UCSD-AML1 (cell line): ENCODE measurements at regions not wholly inside any gene's neighbourhood (a gene's known extent, or its start where the extent isn't known, plus 50 kb on each side); places are given as distances from the start of the nearest gene placed in this dataset.

Experiments used
- DNase-seq: peaks from one replicate; lab custom pipeline; 2025; ENCODE audit not compliant: unreplicated experiment; lab: John Stamatoyannopoulos, UW

DNA sequence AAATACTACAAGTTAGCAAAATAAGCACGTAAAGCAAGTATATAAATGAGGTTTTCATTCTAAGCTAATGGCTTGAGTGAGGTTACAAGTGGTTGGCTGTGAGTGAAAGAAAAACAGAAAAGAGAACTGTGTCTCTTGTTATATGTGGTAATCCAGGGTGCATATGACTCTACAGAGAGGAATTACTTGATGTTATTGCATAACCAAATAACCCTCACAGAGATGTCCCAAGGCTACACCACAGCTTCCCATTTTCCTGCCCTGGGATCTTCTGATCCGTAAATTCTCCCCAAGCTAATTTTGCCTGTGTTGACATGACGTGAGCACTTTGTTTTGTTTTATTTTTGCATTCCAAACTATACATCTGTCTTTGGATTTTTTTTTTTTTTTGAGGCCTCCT is 470.0 kb upstream of the INTU start:
- no peak for DNase-seq

DNA sequence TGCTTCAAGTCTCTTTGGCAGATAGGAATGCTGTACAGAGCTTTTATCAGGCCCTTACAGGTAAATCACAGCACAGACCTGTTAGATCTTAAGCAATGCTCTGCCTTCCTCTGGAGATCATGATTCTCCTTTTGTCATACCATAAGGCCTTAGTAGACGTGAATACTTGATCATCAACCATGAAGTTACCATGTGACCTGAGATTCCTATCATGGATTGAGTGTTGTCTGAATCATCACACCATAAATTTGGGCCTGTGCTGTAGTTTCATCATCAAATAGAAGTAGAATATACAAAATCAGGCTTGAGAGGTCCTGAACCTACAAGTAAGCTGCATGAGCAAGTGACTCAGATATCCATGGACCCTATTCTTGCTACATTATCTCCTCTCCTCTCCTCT is 466.8 kb upstream of the INTU start:
- DNase-seq: no peak

DNA sequence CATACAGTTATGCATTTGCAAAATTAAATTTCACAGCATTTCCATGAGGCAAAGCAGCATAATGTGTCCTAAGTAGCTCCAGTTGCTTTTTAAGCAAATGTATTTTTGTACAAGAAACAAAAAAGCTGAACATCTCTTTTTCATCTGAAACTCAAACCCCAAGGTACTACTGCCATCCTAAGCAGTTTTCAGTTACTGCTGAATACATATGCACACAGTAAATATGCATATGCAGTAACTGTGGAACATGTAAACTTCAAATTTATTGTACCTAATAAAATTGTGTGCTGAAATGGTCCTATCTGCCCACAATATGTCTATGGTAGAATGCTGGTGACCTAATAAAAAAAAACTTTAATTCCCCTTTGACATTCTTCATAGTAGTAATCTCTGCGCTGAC is 458.6 kb upstream of the INTU start:
- DNase-seq: no peak

DNA sequence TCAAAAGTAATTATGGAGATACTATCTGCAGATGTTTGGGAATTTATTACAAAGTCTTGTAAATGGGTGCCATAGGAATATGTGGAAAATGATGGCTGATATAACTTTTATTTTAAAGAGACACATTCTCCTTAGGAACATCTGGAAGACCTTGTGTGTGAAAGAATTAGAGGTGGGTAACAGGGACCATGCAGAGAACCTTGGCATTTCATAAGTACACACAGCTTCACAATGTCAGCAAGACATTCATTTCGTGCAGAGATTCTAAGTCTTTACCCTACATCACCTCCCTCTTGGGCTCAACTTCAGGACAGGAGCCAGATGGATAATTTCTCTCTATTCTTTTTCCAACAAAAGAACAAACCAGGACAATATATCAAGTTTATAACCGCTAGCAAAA is 458.1 kb upstream of the INTU start:
- DNase-seq: no peak

DNA sequence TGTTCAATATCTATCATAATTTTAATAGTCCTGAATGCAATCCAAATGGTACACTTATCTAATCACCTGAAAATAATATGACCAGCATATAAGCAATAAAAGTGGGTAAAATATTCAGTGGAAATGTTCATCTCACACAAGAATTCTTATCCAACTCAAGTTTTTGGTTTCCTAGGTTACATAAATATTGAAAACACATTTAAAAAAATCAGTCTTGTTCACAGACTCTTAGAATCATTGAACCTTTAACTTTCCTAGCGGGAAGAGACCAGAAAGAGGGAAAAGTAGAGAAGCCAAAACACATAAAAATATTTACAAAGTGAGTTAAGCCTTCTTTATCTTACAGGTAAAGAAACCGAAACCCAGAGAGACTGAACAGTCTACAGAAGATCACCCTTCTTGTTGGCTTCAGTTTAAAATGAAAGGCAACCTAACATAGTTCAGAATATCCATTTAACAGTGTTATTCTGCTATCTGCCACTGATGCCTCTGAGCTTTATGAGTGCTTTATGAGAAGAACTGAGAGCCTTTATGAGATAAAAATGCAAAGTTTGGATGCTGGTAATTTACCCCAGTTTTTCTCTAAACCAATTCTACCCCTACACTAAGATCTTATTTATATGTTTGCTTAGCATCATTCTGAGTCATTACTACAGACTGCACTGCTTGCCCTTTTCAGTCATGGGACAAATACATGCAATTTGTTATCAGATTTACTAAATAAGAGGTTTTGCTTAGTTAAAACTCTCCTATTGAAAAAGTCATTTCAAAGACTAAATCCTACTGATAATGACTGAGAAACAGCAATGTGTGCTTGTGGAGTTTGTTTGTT is 453.3 kb upstream of the INTU start:
- no peak for DNase-seq

DNA sequence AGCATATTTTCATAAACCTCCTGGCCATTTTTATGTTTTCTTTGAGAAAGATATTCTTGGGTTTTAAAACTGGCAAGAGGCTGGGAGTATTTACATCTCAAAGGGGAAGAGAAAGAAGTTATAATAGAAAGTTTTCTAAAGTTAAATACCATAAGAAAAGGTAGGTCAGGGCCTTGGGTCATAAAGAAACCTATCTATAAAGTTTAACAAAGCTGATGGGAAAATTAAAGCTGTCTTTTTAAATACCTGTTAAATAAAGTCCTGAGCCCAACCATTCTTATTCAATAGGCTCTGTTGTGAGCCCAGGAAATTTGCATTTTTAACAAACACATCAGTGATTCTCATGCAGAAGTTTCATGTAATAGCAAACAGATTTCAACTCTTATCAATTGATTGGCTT is 451.8 kb upstream of the INTU start:
- DNase-seq: no peak

DNA sequence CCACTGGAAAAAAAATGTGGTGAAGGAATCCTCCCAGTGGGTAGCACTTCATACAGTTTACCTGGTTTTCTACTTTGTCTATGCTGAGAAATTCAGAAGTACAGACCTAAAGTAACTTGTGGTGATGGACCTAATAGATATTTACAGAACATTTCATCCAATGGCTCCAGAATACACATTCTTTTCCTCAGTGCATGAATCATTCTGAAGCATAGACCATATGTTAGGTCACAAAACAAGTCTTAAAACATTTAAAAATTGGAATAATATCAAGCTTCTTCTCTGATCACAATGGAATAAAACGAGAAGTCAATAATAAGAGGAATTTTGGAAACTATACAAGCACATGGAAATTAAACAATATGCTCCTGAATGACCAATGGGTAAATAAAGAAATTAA is 450.1 kb upstream of the INTU start:
- no peak for DNase-seq

DNA sequence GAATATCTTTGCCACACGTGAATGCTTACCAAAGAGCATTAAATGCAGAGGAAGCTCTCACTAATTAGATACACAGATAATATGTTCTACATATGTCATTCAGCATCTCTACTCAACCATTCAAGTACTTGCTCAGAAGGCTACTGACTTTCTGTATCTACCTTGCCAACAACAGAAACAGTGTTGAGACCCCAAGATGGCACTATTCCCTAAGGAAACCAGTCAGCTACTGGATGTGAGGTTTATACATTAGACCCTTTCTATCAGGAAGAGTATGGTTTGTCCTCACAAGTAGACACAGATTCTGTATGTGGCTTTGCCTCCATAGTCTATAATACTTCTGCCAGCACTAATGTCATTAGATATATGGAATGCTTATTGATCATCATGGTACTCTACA is 443.9 kb upstream of the INTU start:
- DNase-seq: no peak

DNA sequence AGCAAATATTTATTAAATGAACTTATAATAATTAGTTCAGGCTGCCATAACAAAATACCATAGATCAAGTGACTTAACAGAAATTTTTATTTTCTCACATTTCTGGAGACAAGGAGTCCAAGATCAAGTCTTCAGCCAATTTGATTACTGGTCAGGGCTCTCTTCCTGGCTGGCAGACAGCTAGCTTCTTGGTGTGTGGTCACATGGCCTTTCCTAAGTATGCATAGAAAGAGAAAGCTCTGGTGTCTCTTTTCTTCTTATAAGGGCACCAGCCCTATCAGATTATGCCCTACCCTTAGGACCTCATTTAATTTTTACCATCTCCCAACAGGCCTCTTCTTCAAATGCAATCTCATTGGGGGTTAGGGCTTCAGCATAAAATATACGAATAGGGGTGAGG is 438.5 kb upstream of the INTU start:
- DNase-seq: no peak

DNA sequence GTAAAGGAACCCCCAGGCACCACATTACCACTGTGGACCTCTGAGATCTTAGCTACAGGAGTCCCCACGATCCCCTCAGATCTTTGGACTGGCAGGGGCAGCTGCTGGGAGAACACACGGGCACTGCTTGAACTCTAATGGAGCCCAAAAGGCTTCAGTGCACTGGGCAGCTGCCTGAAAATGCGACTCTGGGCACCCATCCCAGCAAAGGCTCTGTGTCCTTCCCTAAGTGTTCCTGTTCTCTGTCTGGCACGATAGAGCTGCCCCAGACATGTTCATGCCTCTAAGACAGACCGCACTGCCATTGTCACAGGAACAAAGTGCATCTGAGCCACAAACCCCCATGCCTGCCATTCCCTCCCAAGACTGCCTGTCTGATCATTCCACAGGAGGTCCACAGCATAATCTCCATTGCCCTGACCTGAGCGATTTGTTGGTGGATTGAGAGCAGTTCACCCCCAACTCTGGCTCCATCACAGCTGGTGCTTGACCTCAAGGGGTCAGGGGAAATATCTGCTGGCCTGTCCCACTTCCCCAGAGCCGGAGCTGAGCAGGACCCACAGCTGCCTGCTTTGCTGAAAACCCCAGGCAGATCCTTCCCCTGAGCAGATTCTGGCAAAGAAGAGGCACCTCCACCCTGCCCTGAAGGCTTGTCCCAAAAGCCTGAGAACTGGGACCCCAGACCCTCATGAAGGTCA is 436.0 kb upstream of the INTU start:
- no peak for DNase-seq

DNA sequence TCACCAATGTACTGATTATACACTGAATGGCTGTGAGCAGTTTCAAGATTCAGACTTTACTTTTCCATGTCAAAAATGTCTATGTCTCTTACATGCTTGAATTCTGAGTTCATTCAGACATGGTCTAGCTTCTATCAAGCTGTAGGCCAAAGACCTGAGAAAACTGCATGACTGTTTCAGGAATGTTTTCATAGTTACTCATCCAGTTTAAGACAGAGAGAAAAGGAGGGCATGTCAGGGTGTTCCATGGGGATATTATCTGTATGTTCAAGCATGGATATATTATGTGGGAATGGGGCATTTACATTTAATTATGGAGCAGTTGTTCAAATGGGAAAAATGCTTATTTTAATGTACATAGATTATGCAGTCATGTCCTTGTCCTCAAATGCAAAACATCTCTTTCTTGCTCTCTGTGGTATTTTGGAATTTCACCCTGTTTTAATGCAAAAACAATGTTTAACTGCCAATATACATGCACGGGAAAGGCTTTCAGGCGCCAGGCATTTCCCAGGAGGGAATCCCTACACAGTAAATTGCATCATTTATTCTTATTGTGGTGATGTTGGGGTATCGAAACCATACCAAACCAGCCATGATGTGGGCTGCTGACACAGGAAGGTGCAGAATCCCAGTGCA is 429.1 kb upstream of the INTU start:
- no peak for DNase-seq

DNA sequence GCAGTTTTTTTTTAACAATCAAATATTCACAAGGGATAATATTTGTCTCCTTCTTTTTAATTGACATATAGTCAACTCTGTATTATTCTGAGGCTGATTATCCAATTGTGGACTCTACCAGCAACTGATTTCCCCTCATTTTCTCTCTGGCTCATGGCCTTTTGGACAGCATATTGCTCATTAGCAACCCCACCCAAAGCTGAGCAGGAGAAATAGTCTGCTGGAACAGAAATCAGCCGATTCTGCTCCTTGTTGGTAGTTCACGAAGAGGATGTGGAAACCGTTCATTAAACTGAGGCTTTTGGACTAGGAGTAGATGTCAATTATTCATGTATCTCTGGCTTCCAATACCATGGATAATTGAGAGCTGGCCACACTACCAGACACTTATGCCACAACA is 428.4 kb upstream of the INTU start:
- no peak for DNase-seq

DNA sequence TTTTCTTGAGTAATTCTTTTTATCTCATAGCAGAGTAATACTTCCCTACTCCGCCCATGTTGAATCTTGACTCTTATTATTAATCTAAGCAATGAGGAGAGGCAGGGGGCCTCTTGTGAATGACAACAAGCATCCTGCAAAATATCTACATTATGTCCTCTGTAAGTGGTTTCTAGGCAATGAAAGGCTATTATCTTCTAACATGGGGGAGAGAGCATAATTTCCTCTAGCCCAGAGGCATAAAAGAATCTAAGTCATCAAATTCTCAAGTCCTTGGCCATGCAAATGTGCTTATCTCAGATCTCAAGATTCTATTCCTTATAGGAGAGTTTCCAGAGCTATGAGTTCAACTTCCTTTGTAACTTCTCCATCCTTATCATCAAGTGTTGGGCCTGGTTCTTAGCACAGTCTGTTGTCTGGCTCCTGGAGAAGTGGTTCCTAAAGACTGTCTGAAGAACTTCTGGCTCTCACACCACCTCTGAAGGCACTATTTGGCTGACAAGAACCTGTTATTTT is 423.1 kb upstream of the INTU start:
- DNase-seq: no peak

DNA sequence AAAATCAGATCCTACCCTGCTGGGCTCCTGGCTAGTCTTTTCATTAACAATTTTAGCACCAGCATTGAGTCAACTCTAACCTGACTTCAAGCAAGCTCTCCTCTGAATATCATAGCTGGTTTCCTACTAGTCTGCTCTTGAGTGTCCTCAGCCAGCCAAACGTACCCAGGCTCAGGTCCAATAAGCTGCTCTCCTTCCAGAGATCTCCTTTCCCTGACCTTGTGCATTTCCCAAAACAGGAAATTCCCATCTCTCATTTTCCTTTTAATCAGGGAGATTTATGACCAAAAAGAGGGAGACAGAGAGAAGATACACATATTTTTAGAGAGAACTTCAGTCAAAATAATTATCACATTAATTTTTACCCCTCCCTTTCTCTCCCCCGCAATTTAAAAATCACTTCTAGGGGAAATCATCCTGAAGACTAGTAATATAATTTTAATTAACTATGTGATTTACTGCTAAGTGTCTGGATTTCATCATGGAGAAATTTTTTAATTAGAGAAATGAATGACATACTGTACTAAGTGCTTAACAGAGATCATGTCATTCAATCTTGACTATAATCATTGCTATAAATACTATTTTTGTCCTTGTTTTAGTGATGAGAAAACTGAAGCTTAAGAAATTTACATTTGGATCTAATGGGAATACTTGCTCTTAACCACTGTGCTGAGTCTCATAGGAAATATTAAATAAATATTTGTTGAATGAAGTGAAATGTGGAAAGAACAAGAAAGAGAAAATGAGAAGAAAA is 421.7 kb upstream of the INTU start:
- DNase-seq: no peak

DNA sequence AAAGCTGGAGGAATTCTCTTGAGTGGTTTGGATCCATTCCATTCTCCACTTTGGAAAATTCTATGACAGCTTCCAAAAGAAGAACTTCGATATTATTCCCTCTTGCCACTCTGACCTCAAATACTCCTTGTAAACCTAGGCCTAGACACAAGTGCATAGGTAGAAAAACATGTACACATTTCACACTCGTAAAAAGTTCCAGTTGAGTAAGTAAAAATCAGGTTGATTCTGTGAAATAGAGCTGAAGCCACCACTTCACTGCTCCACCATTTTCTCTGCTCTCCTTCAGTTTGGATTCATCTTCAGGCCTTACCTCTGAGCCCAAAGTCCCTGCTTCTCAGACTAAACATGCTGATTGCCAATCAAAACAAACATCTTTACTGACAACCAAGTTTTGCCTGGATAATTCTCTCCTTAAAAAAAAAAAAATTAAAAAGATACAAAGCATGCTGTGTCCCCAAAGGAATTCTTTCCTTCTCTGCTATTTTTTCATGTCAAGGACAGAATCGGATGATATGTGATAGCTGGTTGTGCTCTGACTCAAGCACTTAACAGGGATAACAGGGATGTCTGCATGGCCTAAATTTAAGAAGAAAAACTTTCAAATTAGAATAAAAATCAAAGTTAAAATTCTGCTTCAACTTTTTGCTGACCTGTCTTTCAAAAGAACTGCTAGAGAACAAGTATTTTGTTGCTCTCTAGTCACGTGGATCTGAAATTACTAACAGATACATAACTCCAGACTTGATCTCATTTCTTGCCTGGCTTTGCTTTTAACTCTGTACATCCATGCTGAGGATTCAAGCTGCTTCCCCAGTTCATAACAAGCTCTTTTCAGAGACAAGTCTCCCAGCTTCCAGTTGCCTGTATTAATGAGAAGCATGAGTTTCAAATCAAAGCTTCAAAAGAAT is 420.9 kb upstream of the INTU start:
- no peak for DNase-seq

DNA sequence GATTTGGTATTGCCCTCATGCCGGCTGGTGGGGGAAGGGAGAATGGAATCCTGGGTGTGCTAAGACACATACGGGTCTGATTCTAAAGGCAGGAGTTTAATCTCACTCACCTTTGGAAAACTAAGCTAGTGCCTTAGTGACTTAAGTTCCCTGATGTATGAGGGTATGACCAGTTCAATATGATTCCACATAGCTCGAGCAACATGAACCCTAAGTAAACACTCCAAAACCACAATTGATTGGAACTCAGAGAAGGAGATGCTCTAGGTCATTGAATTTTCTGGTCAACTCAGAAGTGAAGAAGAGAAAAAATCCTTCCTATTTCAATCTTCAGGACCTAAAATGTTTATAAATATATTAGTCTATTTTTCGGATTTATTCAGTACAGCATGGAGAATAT is 420.1 kb upstream of the INTU start:
- DNase-seq: no peak

DNA sequence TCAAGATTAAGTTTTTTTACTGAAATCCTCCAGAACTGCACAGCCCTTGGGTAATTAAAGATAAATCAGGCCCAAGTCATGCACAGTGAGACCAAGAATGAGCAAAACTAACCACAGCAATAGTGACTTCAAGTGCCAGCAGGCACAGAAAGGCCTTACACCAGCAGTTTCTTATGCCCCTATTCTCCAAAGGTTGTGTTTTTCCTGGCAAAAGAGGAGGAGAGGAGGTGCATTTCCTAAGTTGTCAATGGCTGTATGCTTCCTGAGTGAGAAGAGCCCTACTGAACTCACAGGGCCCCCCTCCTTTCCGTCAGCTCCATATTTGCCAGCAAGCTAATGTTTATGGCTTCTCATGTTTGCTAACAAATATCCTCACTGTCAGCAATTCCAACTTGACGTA is 418.7 kb upstream of the INTU start:
- no peak for DNase-seq

DNA sequence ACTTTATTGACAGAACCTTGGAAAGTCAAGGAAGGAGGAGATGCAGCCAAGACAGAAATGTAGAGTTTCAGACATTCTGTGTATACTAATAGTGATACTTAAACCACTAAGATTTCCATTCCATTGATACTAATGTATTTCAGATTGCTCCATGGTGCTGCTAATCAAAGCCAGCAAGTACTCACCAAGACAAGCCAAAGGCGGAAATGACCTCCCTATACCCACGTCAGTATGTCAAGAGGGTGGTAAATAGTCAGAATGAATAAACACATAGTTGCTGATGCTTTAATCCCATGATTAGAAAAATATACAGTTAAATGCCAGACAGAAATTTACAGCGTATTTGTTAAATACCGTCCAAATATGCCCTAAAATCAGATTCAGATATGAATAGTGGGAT is 417.8 kb upstream of the INTU start:
- no peak for DNase-seq

DNA sequence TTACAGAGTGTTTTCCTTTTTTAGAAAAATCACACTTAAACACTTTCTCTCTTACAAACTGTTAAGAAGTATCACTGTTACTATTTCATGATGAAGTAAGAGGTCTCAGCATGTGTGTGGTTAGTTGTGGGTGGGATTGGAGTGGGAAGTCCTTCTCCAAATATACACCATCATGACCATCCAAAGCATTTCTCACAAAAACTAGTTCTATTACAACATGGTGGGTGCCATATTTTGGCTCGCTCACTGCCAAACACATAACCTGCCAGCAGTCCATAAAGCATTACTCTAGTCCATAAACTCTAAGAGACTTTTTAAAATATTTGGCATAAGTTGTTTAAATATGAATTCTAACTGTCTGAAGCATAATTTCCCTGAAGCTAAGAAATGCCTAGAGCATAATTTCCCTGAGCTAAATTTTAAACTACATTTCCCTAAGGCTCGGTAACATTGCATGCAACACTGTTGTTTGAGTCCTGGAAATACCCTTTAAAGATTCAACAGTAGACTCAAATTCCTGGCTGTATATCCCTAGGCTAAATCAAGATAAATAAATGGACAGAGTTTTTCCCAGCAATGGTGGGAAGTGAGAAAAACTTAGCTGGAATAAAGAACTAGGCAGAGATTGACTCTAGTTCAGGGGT is 415.0 kb upstream of the INTU start:
- no peak for DNase-seq

DNA sequence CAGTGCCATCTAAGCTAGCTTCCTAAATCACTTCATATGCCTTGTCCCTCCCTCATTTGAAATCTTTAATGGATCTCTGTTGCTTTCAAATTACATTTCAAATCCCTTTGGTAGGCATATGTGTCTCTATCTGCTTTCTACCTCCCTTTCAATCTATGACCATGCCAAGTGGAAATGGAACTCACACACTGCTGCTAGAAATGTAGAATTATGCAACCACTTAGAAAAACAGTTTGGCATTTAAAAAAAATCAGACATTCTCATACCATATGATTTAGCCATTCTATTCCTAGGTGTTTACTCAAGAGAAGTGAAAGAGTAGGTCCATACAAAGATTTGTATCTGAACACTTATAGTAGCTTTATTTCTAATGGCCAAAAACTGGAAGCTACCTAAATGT is 413.5 kb upstream of the INTU start:
- no peak for DNase-seq
